ENCODE measurements at regions not wholly inside any gene's neighbourhood (a gene's known extent, or its start where the extent isn't known, plus 50 kb on each side); places are given as distances from the start of the nearest gene placed in this dataset.

DNA sequence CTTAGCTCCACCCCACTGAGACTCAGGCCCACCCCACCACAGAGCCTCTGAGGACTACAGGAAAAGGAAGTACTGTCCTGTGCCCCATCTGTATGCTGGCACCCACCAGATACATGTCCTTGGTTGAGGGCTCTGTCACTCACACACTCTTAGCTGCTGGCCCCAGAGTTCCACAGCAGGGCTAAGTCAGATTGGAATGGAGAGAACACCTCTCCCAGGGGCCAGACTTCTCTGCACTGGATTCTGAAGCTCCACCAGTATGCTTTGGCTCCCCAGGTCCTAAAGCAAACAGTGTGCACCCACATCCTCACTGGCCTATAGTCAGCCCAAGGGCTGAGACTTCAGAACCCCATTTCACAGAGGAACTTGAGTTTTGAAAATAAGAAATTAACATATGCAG lies 103.2 kb upstream of the PPP2R2D start:
- TF ChIP-seq, protein P1, sequence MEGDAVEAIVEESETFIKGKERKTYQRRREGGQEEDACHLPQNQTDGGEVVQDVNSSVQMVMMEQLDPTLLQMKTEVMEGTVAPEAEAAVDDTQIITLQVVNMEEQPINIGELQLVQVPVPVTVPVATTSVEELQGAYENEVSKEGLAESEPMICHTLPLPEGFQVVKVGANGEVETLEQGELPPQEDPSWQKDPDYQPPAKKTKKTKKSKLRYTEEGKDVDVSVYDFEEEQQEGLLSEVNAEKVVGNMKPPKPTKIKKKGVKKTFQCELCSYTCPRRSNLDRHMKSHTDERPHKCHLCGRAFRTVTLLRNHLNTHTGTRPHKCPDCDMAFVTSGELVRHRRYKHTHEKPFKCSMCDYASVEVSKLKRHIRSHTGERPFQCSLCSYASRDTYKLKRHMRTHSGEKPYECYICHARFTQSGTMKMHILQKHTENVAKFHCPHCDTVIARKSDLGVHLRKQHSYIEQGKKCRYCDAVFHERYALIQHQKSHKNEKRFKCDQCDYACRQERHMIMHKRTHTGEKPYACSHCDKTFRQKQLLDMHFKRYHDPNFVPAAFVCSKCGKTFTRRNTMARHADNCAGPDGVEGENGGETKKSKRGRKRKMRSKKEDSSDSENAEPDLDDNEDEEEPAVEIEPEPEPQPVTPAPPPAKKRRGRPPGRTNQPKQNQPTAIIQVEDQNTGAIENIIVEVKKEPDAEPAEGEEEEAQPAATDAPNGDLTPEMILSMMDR (IDR thresholded peaks at IDR 0.05; ENCODE audit: poor library complexity): no peak
- no peak for TF ChIP-seq EZH2 (IDR thresholded peaks at IDR 0.05; ENCODE audit: borderline replicate concordance)
